Upper lobe of left lung (tissue), 6 donors: ENCODE measurements at regions not wholly inside any gene's neighbourhood (a gene's known extent, or its start where the extent isn't known, plus 50 kb on each side); places are given as distances from the start of the nearest gene placed in this dataset.
A peak's percentile ranks its signal among the peaks of the same experiment; 100 is the strongest.

Experiments
- ATAC-seq, 2 donors: fragments of 200-7000 bp; cut with Tn5 transposase; one replicate each; pipeline ENCODE4 v1.9.1; 2022; ENCODE audit warnings: mild to moderate bottlenecking in 2 of 2, moderate library complexity in 2 of 2; ENCODE audit not compliant: low FRiP score in 2 of 2
- DNase-seq, 2 donors: peaks; one replicate each; pipeline ENCODE4 v3.0.0-alpha.2; 2019 to 2020
- H3K27ac ChIP-seq, 4 donors: fragments of 200-600 bp; sonication (generic); one replicate each; pipeline ENCODE4 v1.5.1; 2016 to 2019
- H3K27me3 ChIP-seq, 4 donors: fragments of 200-600 bp; sonication (generic); one replicate each; pipeline ENCODE4 v1.5.1; 2017 to 2019
- H3K36me3 ChIP-seq, 4 donors: fragments of 200-600 bp; sonication (generic); one replicate each; pipeline ENCODE4 v1.5.1; 2016 to 2019
- H3K4me1 ChIP-seq, 4 donors: fragments of 200-600 bp; sonication (generic); one replicate each; pipeline ENCODE4 v1.5.1; 2018 to 2019
- H3K4me3 ChIP-seq, 4 donors: fragments of 200-600 bp; sonication (generic); one replicate each; pipeline ENCODE4 v1.5.1; 2017 to 2019; ENCODE audit warnings: mild to moderate bottlenecking in 2 of 4, moderate library complexity in 1 of 4
- H3K9me3 ChIP-seq, 4 donors: fragments of 200-600 bp; sonication (generic); one replicate each; pipeline ENCODE4 v1.5.1; 2018 to 2019
- CTCF ChIP-seq, 6 experiments: fragments of 450-650 bp in 4 of 6; fragments of 200-600 bp in 2 of 6; sonication (generic) in 2 of 6; IDR thresholded peaks; one replicate each; pipeline ENCODE4 v1.5.1; 2016 to 2019; ENCODE audit warnings: antibody characterized with exemption in 6 of 6
- EP300 ChIP-seq, 4 donors: sonication (generic); formaldehyde crosslinking; IDR thresholded peaks; one replicate each; pipeline ENCODE4 v1.5.1; 2017; ENCODE audit warnings: antibody characterized with exemption in 4 of 4, control low read depth in 2 of 4
- POLR2A ChIP-seq, 4 donors: fragments of 450-650 bp; IDR thresholded peaks; one replicate each; pipeline ENCODE4 v1.5.1; 2016 to 2017; ENCODE audit warnings: antibody characterized with exemption in 4 of 4, mild to moderate bottlenecking in 2 of 4
- POLR2AphosphoS5 ChIP-seq, 2 donors: sonication (generic); formaldehyde crosslinking; IDR thresholded peaks; one replicate each; pipeline ENCODE4 v1.5.1; 2017; ENCODE audit warnings: antibody characterized with exemption in 2 of 2
- WGBS, 2 donors: methylation state at CpG; one replicate each; pipeline ENCODE4 v1.1.5; 2017 to 2018; 5-methylcytosine and 5-hydroxymethylcytosine counted together
- donor health status: DM: no; HTN: no; CAD: no; lungs with moderate emphysema.
- donor health status: DM: no; HTN: yes; CAD: no; lungs with severe emphysema.

- ATAC-seq (no peak), DNase-seq (peak in 1 of 2 donors; percentile 7)
- TF ChIP-seq POLR2A (IDR thresholded peaks at IDR 0.05): no peak
- TF ChIP-seq CTCF (IDR thresholded peaks at IDR 0.05): no peak
- TF ChIP-seq EP300 (IDR thresholded peaks at IDR 0.05): no peak
- no peak for TF ChIP-seq POLR2AphosphoS5 (IDR thresholded peaks at IDR 0.05)
- Histone ChIP-seq H3K27ac (no peak overlapping the region), H3K9me3 (peaks cover 0 to 6% (median 3%) of the 10 kb centered on the region in 4 donors), H3K4me1 (peaks cover 0 to 9% (median 2%) of the 10 kb centered on the region in 4 donors), H3K27me3 (no peaks in the 10 kb centered on the region), H3K4me3 (no peak overlapping the region), H3K36me3 (no peaks in the 10 kb centered on the region)
- WGBS, 2 donors: 90 to 92% methylated on average over 9 to 10 of the region's 10 CpGs
Observed at GRCh38 chr20:58056021-58056591, 172.3 kb downstream of the ANKRD60 start.

- Histone ChIP-seq H3K27ac (peak overlapping the region in 3 of 4 donors; percentile 5 to 19 (median 8)), H3K4me3 (no peak overlapping the region), H3K27me3 (no peaks in the 10 kb centered on the region), H3K4me1 (peaks cover 0 to 9% (median 2%) of the 10 kb centered on the region in 4 donors), H3K36me3 (no peaks in the 10 kb centered on the region), H3K9me3 (peaks cover 0 to 6% (median 3%) of the 10 kb centered on the region in 4 donors)
- 44 to 59% methylated on average over 3 to 11 of the region's 11 CpGs for WGBS, 2 donors
- peak; percentile 23 to 85 for ATAC-seq
- peak; percentile 20 to 81 for DNase-seq
- TF ChIP-seq EP300 (IDR thresholded peaks at IDR 0.05): no peak
- no peak for TF ChIP-seq POLR2A (IDR thresholded peaks at IDR 0.05)
- TF ChIP-seq POLR2AphosphoS5 (IDR thresholded peaks at IDR 0.05): no peak
- no peak for TF ChIP-seq CTCF (IDR thresholded peaks at IDR 0.05)
Observed at GRCh38 chr20:58054780-58055373, 173.6 kb downstream of the ANKRD60 start.

GRCh38 chr20:58054082-58054779, 174.2 kb downstream of the ANKRD60 start:
- Histone ChIP-seq H3K4me3 (no peak overlapping the region), H3K9me3 (peaks cover 0 to 6% (median 3%) of the 10 kb centered on the region in 4 donors), H3K27ac (peak overlapping the region in 2 of 4 donors; percentile 5 to 19), H3K27me3 (no peaks in the 10 kb centered on the region), H3K4me1 (peaks cover 0 to 9% (median 2%) of the 10 kb centered on the region in 4 donors), H3K36me3 (no peaks in the 10 kb centered on the region)
- no peak for ATAC-seq
- TF ChIP-seq CTCF (IDR thresholded peaks at IDR 0.05) (no peak), POLR2A (IDR thresholded peaks at IDR 0.05) (no peak), POLR2AphosphoS5 (IDR thresholded peaks at IDR 0.05) (no peak), EP300 (IDR thresholded peaks at IDR 0.05) (no peak)
- no peak for DNase-seq
- 49 to 55% methylated on average over 5 to 6 of the region's 6 CpGs for WGBS, 2 donors

- H3K27me3 ChIP-seq: no peaks in the 10 kb centered on the region
- H3K27ac ChIP-seq: no peak overlapping the region
- H3K4me3 ChIP-seq: no peak overlapping the region
- H3K9me3 ChIP-seq: peaks cover 0 to 6% (median 3%) of the 10 kb centered on the region in 4 donors
- H3K4me1 ChIP-seq: peaks cover 0 to 9% (median 2%) of the 10 kb centered on the region in 4 donors
- TF ChIP-seq POLR2AphosphoS5 (IDR thresholded peaks at IDR 0.05): no peak
- no peak for TF ChIP-seq POLR2A (IDR thresholded peaks at IDR 0.05)
- no peak for TF ChIP-seq CTCF (IDR thresholded peaks at IDR 0.05)
- no peak for TF ChIP-seq EP300 (IDR thresholded peaks at IDR 0.05)
- DNase-seq (no peak), ATAC-seq (no peak)
- WGBS, 2 donors: 87 to 93% methylated on average over 10 of the region's 10 CpGs
- no peaks in the 10 kb centered on the region for H3K36me3 ChIP-seq
Observed at GRCh38 chr20:58053391-58054055, 174.9 kb downstream of the ANKRD60 start.
